Keratinocyte (primary cell): ENCODE measurements at regions not wholly inside any gene's neighbourhood (a gene's known extent, or its start where the extent isn't known, plus 50 kb on each side); places are given as distances from the start of the nearest gene placed in this dataset.

Experiments
- DNase-seq: peaks from one replicate; pipeline ENCODE4 v3.0.0-alpha.2; 2011; ENCODE audit warnings: low read depth, missing footprints, low spot score
- FAIRE-seq: peaks from 2 replicates; lab custom pipeline; 2011; peaks lifted over from hg19 to GRCh38; lab: Jason Lieb, UNC
- H2AFZ ChIP-seq: 2 replicates; pipeline ENCODE4 v1.6.0; 2012; ENCODE audit warnings: low read length, control low read depth, inconsistent platforms; ENCODE audit not compliant: control insufficient read depth
- H3K27ac ChIP-seq: 2 replicates; pipeline ENCODE4 v1.5.1; 2011; ENCODE audit warnings: low read length; ENCODE audit not compliant: control insufficient read depth, insufficient read depth
- H3K27me3 ChIP-seq: 3 replicates; pipeline ENCODE4 v1.6.0; 2011; ENCODE audit warnings: low read length; ENCODE audit not compliant: control insufficient read depth, insufficient read depth; ENCODE audit errors: extremely low read depth
- H3K36me3 ChIP-seq, 2 experiments: 2 replicates in 1 of 2; 3 replicates in 1 of 2; pipeline ENCODE4 v1.5.1; 2011; ENCODE audit warnings: low read length in 2 of 2, mild to moderate bottlenecking in 1 of 2; ENCODE audit not compliant: control insufficient read depth in 2 of 2, insufficient read depth in 2 of 2; ENCODE audit errors: extremely low read depth in 1 of 2
- H3K4me1 ChIP-seq: 3 replicates; pipeline ENCODE4 v1.5.1; 2011; ENCODE audit warnings: low read length; ENCODE audit not compliant: control insufficient read depth, insufficient read depth; ENCODE audit errors: extremely low read depth
- H3K4me2 ChIP-seq: 3 replicates; pipeline ENCODE4 v1.6.0; 2011; ENCODE audit warnings: low read depth, low read length; ENCODE audit not compliant: control insufficient read depth, insufficient read depth; ENCODE audit errors: extremely low read depth
- H3K4me3 ChIP-seq, 3 experiments: fragments of 200-600 bp in 1 of 3; sonication (generic) in 1 of 3; 2 replicates in 2 of 3; 3 replicates in 1 of 3; pipeline ENCODE4 v1.5.1; 2011 to 2016; ENCODE audit warnings: low read length in 3 of 3, mild to moderate bottlenecking in 3 of 3, control low read depth in 2 of 3, inconsistent platforms in 1 of 3, low read depth in 1 of 3, mixed read lengths in 1 of 3, mixed run types in 1 of 3, moderate library complexity in 1 of 3; ENCODE audit not compliant: control insufficient read depth in 2 of 3, insufficient read depth in 2 of 3; ENCODE audit errors: extremely low read depth in 1 of 3
- H3K79me2 ChIP-seq: 2 replicates; pipeline ENCODE4 v1.6.0; 2012; ENCODE audit warnings: low read length; ENCODE audit not compliant: control insufficient read depth, insufficient read depth
- H3K9ac ChIP-seq: 3 replicates; pipeline ENCODE4 v1.6.0; 2011; ENCODE audit warnings: low read length; ENCODE audit not compliant: control insufficient read depth, insufficient read depth; ENCODE audit errors: extremely low read depth
- H3K9me1 ChIP-seq: 3 replicates; pipeline ENCODE4 v1.6.0; 2011; ENCODE audit warnings: low read length; ENCODE audit not compliant: control insufficient read depth, insufficient read depth; ENCODE audit errors: extremely low read depth
- H3K9me3 ChIP-seq: 2 replicates; pipeline ENCODE4 v1.5.1; 2012; ENCODE audit warnings: low read depth, low read length; ENCODE audit not compliant: control insufficient read depth
- H4K20me1 ChIP-seq: 3 replicates; pipeline ENCODE4 v1.6.0; 2011; ENCODE audit warnings: low read length; ENCODE audit not compliant: control insufficient read depth, insufficient read depth; ENCODE audit errors: extremely low read depth
- EZH2 ChIP-seq: IDR thresholded peaks from one replicate; pipeline ENCODE4 v1.6.1; 2012; ENCODE audit warnings: inconsistent platforms, mild to moderate bottlenecking, low read length, moderate library complexity
- dilution Hi-C: fragments of 300-500 bp; cut with MboI; formaldehyde crosslinking; loops from one replicate; pipeline ENCODE4 v1.7.0; 2020; ENCODE audit warnings: low sequenced_read_pairs; ENCODE audit not compliant: extremely low pct_ligation_motif_present
- TF ChIP-seq, protein P1 (sequence below), 3 experiments: IDR thresholded peaks in 1 of 3; conservative IDR thresholded peaks in 1 of 3; optimal IDR thresholded peaks in 1 of 3; 2 replicates in 2 of 3; 3 replicates in 1 of 3; pipeline versions ENCODE3 to v1.5.1; 2011; ENCODE audit warnings: low read length in 3 of 3, mild to moderate bottlenecking in 3 of 3, moderate library complexity in 2 of 3, control low read depth in 1 of 3, inconsistent platforms in 1 of 3; ENCODE audit not compliant: insufficient read depth in 2 of 3; ENCODE audit errors: extremely low read depth in 1 of 3

DNA sequence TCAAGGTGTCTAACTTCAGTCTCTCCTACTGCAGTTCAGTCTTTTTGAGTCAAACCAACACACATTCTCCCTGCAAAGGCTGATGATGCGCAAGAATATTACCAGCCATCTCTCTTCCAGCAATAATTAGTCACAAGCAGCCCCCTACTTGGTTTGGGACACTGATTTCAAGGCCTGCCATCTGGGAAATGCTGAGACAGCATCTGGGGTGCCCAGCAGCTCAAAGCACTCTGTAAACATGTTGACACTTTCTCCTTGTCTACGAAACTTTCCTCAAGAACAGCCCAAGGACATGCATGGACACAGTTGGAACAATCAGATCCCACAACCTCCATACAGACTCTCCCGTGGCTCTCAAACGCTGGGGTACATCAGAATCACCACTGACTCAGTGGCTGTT lies 149.2 kb upstream of the RPL38 start:
- H3K9ac ChIP-seq, result no peak overlapping the region
- FAIRE-seq, result no peak
- H3K4me2 ChIP-seq, result no peak overlapping the region
- H3K4me1 ChIP-seq, result no peaks in the 10 kb centered on the region
- dilution Hi-C loops, result no loop called here
- TF ChIP-seq EZH2, result no peak
- TF ChIP-seq, protein P1, sequence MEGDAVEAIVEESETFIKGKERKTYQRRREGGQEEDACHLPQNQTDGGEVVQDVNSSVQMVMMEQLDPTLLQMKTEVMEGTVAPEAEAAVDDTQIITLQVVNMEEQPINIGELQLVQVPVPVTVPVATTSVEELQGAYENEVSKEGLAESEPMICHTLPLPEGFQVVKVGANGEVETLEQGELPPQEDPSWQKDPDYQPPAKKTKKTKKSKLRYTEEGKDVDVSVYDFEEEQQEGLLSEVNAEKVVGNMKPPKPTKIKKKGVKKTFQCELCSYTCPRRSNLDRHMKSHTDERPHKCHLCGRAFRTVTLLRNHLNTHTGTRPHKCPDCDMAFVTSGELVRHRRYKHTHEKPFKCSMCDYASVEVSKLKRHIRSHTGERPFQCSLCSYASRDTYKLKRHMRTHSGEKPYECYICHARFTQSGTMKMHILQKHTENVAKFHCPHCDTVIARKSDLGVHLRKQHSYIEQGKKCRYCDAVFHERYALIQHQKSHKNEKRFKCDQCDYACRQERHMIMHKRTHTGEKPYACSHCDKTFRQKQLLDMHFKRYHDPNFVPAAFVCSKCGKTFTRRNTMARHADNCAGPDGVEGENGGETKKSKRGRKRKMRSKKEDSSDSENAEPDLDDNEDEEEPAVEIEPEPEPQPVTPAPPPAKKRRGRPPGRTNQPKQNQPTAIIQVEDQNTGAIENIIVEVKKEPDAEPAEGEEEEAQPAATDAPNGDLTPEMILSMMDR (optimal IDR thresholded peaks at IDR 0.05 in 1 of 3, IDR thresholded peaks at IDR 0.05 in 1 of 3, conservative IDR thresholded peaks at IDR 0.05 in 1 of 3; ENCODE audit: extremely low read depth in 1 of 3, insufficient read depth in 2 of 3, low read length in 3 of 3), result no peak
- no peaks in the 10 kb centered on the region for H3K9me1 ChIP-seq
- no peak overlapping the region for H3K27ac ChIP-seq
- H3K79me2 ChIP-seq, result no peaks in the 10 kb centered on the region
- H2AFZ ChIP-seq, result no peak overlapping the region
- no peaks in the 10 kb centered on the region for H4K20me1 ChIP-seq
- H3K4me3 ChIP-seq, result no peak overlapping the region
- peaks cover 19% of the 10 kb centered on the region for H3K27me3 ChIP-seq
- H3K36me3 ChIP-seq, result no peaks in the 10 kb centered on the region
- no peaks in the 10 kb centered on the region for H3K9me3 ChIP-seq
- DNase-seq, result no peak

DNA sequence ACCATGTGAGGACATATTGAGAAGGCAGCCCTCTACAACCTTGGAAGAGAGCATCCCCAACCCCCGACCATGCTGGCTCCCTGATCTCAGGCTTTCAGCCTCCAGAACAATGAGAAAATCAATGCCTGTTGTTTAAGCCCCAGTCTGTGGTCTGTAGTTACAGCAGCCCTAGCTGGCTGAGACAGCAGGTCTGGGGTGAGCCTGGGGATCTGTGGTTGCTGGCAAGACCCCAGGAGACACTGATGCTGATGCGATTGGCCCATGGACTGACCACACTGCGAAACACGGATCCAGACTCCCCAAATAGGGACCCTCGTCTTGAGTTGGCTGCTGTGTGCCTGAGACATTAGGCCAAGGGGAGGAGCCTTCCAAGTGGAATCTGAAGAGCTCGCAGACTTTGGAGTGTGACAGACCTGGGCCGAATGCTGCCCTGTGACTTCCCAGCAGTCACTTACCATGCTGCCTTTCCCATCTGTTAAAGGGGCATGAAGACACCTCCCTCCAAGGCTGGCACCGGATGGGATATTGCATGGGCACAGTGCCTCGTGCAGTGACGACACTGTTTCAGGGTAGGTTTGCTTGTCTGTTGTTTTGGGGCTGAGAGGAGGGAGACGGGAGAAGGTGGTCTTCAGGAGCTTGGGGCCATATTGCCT lies 147.8 kb upstream of the RPL38 start:
- H3K79me2 ChIP-seq, result no peaks in the 10 kb centered on the region
- no peak for TF ChIP-seq EZH2
- TF ChIP-seq, protein P1 (optimal IDR thresholded peaks at IDR 0.05 in 1 of 3, IDR thresholded peaks at IDR 0.05 in 1 of 3, conservative IDR thresholded peaks at IDR 0.05 in 1 of 3; ENCODE audit: extremely low read depth in 1 of 3, insufficient read depth in 2 of 3, low read length in 3 of 3), result no peak
- dilution Hi-C loops, result no loop called here
- H3K27ac ChIP-seq, result no peak overlapping the region
- no peak overlapping the region for H3K4me2 ChIP-seq
- H4K20me1 ChIP-seq, result no peaks in the 10 kb centered on the region
- no peaks in the 10 kb centered on the region for H3K4me1 ChIP-seq
- no peak overlapping the region for H3K9ac ChIP-seq
- DNase-seq, result no peak
- H3K4me3 ChIP-seq, result no peak overlapping the region
- no peak overlapping the region for H2AFZ ChIP-seq
- FAIRE-seq, result no peak
- H3K27me3 ChIP-seq, result peaks cover 12% of the 10 kb centered on the region
- no peaks in the 10 kb centered on the region for H3K9me1 ChIP-seq
- H3K9me3 ChIP-seq, result no peaks in the 10 kb centered on the region
- no peaks in the 10 kb centered on the region for H3K36me3 ChIP-seq
